Naive thymus-derived CD8-positive, alpha-beta T cell (primary cell): ENCODE measurements at regions not wholly inside any gene's neighbourhood (a gene's known extent, or its start where the extent isn't known, plus 50 kb on each side); places are given as distances from the start of the nearest gene placed in this dataset.

Experiments used
- ATAC-seq, 2 donors: fragments of 150-1000 bp; cut with Tn5 transposase in 1 of 2; sonication (Bioruptor Pico), chemical (Tn5 transposase) in 1 of 2; 1 replicate in 1 of 2; 2 replicates in 1 of 2; pipeline ENCODE4 v1.10.0; 2021; ENCODE audit warnings: mild to moderate bottlenecking in 2 of 2, moderate library complexity in 2 of 2
- POLR2A ChIA-PET: fragments of 350-600 bp; sonication (Branson Sonifier 250); formaldehyde crosslinking; loops from one replicate; lab custom pipeline; 2021; ENCODE audit warnings: antibody characterized with exemption; lab: Charles Lee
- DNase-seq, 10 donors: peaks; one replicate each; pipeline versions ENCODE4 v3.0.0 to v3.0.0-alpha.2; 2020 to 2022
- H3K27ac Mint-ChIP-seq, 10 donors: one replicate each; pipeline ENCODE4 v1.8.0; 2020 to 2022; ENCODE audit warnings: mild to moderate bottlenecking in 10 of 10, mixed read lengths in 10 of 10, moderate library complexity in 4 of 10, inconsistent platforms in 1 of 10
- H3K27me3 Mint-ChIP-seq, 5 donors: one replicate each; pipeline ENCODE4 v1.8.0; 2021 to 2022; ENCODE audit warnings: mixed read lengths in 5 of 5
- H3K36me3 Mint-ChIP-seq, 3 donors: one replicate each; pipeline ENCODE4 v1.8.0; 2020 to 2022; ENCODE audit warnings: mixed read lengths in 3 of 3, mild to moderate bottlenecking in 2 of 3, inconsistent platforms in 1 of 3
- H3K4me1 Mint-ChIP-seq, 4 donors: one replicate each; pipeline ENCODE4 v1.8.0; 2021 to 2022; ENCODE audit warnings: mixed read lengths in 4 of 4
- H3K4me3 Mint-ChIP-seq, 10 donors: one replicate each; pipeline ENCODE4 v1.8.0; 2020 to 2022; ENCODE audit warnings: mild to moderate bottlenecking in 10 of 10, mixed read lengths in 10 of 10, moderate library complexity in 6 of 10, inconsistent platforms in 1 of 10
- H3K9me3 Mint-ChIP-seq, 9 donors: one replicate each; pipeline ENCODE4 v1.8.0; 2020 to 2022; ENCODE audit warnings: mixed read lengths in 9 of 9, mild to moderate bottlenecking in 3 of 9, inconsistent platforms in 1 of 9, moderate library complexity in 1 of 9

DNA sequence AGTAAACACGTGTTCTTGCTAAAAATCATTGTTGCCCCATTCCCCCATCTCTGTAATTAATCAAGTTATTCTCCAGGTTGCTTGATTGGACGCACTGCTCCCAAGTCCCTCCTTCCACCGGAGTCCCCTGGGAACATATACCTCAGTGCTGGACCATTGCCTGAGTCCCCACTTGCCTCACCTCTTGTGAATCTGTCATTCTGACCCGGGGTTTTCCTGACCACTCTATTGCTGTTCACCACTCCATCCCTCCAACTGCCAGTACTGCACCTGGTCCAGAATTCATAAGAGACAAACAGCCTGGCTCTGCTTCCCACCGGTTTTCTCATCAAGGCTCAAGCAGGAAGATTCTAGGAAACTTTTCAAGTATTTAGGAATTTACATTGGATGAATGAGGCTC lies 555.9 kb downstream of the VRK1 start:
- Mint-ChIP-seq H3K9me3 (peaks cover 0 to 4% (median 0%) of the 10 kb centered on the region in 9 donors), H3K27me3 (no peaks in the 10 kb centered on the region), H3K36me3 (no peaks in the 10 kb centered on the region), H3K27ac (no peak overlapping the region), H3K4me3 (no peak overlapping the region), H3K4me1 (peaks cover 0 to 12% (median 5%) of the 10 kb centered on the region in 4 donors)
- DNase-seq: no peak
- POLR2A ChIA-PET: no interaction called here
- ATAC-seq: no peak

DNA sequence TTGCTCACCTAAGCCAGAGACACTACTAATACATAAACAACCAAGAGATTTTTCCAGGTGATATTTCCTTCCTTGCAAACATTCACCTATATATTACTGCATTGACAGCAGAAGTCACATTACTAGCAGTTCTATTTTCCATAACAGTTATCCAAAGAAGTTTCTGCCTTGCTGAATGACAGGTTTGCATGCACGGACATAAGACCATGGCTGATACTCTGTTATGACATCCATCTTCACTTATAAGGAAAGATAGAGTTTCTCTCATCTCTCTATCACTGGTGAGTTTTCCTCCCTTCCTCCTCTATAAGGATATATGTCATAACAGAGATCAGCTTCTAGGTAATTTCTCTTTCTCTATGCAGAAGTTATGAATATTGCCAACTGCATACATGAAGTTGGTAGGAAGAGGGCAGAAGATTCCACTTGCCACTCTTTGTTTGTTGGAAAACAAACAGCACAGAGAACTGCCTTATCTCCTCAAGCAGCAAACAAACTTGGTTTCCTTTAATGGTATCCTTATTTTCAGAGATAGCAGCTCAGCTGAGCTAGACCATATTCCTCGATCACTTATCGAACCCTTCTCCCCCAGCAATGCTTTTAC lies 557.0 kb downstream of the VRK1 start:
- Mint-ChIP-seq H3K4me3 (no peak overlapping the region), H3K4me1 (peaks cover 0 to 15% (median 5%) of the 10 kb centered on the region in 4 donors), H3K36me3 (no peaks in the 10 kb centered on the region), H3K27ac (no peak overlapping the region), H3K27me3 (peaks cover 0 to 2% (median 0%) of the 10 kb centered on the region in 5 donors), H3K9me3 (peaks cover 0 to 4% (median 0%) of the 10 kb centered on the region in 9 donors)
- POLR2A ChIA-PET: no interaction called here
- no peak for ATAC-seq
- DNase-seq: no peak

DNA sequence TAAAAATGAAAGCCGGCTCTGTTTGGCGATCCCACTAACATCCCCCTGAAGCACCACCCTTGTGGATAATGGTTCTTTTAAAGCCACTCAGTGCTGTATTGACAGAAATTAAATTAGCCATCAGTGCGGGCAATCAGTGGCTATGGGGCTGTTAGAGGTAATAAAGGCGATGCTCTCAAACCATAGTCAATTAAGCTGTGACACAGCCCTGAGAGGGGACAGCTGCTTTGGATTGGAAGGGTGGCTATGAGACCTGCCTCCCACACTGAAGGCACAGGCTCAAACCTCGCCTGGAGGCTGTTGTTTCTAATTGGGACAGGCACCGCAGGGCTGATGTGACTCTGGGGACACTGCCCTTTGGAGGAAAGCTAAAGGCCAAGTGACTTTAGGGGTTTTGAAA lies 562.2 kb downstream of the VRK1 start:
- H3K4me3 Mint-ChIP-seq: no peak overlapping the region

DNA sequence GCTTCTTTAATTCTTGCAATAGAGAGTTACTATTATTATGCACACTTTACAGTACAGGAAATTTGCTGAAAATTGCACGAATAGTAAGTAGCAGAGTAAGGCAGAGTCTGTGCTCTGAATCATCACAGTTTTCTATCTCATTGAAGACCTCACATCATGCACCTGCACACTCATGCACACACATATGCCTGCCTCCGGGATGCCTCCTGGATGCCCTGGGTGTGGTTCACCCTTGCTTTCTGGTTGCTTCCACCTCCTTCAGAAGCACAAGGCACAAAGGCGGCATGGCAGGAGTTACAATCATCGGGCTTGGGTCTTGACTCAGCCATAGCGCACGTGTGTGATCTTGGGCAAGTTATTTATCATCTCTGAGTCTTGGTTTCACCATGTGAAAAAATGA lies 564.0 kb downstream of the VRK1 start:
- DNase-seq (no peak), ATAC-seq (no peak)
- POLR2A ChIA-PET: no interaction called here
- H3K27me3 Mint-ChIP-seq: peaks cover 0 to 2% (median 0%) of the 10 kb centered on the region in 5 donors
- H3K27ac Mint-ChIP-seq: no peak overlapping the region
- no peak overlapping the region for H3K4me3 Mint-ChIP-seq
- H3K4me1 Mint-ChIP-seq: peaks cover 0 to 9% (median 0%) of the 10 kb centered on the region in 4 donors
- H3K9me3 Mint-ChIP-seq: no peaks in the 10 kb centered on the region
- H3K36me3 Mint-ChIP-seq: no peaks in the 10 kb centered on the region

More for the DNA sequence above, 562.2 kb downstream of the VRK1 start:
- H3K9me3 Mint-ChIP-seq: peaks cover 0 to 4% (median 0%) of the 10 kb centered on the region in 9 donors
- ATAC-seq (no peak), DNase-seq (no peak)
- POLR2A ChIA-PET: interaction anchor here (1.1 kb wide), 1 partner anchor 20 kb away, joined by 3 read pairs; no protein-coding TSS in a partner anchor
- peaks cover 0 to 2% (median 0%) of the 10 kb centered on the region in 5 donors for H3K27me3 Mint-ChIP-seq
- H3K27ac Mint-ChIP-seq: no peak overlapping the region
- H3K4me1 Mint-ChIP-seq: peaks cover 0 to 15% (median 2%) of the 10 kb centered on the region in 4 donors
- no peaks in the 10 kb centered on the region for H3K36me3 Mint-ChIP-seq

DNA sequence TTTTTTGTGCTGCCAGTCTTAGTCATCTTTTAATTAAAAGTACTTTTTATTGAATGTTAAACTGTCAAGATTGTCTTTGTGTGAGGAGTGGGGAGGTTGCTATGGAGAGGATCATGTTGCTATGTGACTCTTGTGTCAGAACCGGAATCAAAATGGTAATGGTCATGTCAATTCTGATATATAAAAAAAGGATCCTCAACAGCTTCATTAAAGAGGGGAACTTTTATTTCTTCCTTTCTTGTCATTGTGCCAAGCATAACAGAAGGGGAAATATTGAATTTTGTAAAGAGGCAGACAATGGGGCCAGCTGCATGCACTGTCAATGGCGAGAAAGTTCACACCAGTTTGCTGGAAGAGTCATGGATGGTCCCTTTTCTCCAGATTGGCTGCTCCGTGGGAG lies 564.8 kb downstream of the VRK1 start:
- POLR2A ChIA-PET: no interaction called here
- H3K27ac Mint-ChIP-seq: no peak overlapping the region
- no peak overlapping the region for H3K4me3 Mint-ChIP-seq
- H3K36me3 Mint-ChIP-seq: no peaks in the 10 kb centered on the region
- DNase-seq (no peak), ATAC-seq (no peak)
- H3K9me3 Mint-ChIP-seq: no peaks in the 10 kb centered on the region
- H3K4me1 Mint-ChIP-seq: peaks cover 0 to 8% (median 0%) of the 10 kb centered on the region in 4 donors
- peaks cover 0 to 2% (median 0%) of the 10 kb centered on the region in 5 donors for H3K27me3 Mint-ChIP-seq

DNA sequence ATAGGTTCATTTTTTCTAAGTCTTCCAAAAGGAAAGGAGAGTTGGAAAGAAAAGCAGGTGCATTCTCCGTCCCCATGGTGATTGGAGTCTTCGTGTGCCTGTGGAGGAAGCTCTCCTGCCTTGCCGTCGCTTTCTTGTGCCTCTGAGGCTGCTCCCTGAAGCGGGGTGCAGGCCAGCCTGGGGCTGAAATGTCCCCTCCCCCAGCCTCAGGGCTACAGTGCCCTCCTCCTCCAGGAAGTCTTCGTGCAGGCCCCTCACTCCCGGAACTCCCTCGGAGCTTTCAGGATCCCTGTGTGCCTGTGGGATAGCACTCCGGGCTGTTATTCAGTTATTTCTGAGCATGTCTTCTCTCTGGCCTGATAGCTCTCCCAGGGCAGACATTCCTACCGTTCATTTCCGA lies 569.2 kb downstream of the VRK1 start:
- H3K4me3 Mint-ChIP-seq: no peak overlapping the region
- POLR2A ChIA-PET: no interaction called here
- H3K27ac Mint-ChIP-seq: peak overlapping the region in 2 of 10 donors; percentile 16 to 77

DNA sequence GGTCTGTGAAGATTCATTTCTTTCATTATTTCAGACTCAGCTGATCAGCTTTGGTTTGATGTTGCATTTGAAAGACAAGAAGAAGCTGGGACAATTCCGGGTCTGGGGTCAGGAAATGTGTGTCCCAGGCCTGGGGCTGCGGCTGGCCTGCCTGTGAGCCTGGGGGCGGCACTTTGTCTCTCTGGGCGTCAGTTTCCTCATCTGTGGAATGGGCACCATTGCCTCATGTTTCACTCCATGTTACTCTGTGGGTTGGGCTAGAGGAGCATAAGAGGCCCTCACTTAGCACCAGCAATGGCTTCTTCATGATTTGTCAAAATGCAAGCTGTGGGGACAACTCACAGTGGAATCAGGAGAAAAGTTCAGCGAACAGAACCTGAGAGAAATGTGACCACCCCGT lies 570.1 kb downstream of the VRK1 start:
- ATAC-seq: no peak
- Mint-ChIP-seq H3K4me3 (no peak overlapping the region), H3K9me3 (peaks cover 0 to 2% (median 0%) of the 10 kb centered on the region in 9 donors), H3K27me3 (no peaks in the 10 kb centered on the region), H3K36me3 (no peaks in the 10 kb centered on the region), H3K27ac (no peak overlapping the region), H3K4me1 (peaks cover 0 to 4% (median 0%) of the 10 kb centered on the region in 4 donors)
- no peak for DNase-seq
- POLR2A ChIA-PET: interaction anchor here (1.1 kb wide), 1 partner anchor 12 kb away, joined by 4 read pairs; no protein-coding TSS in a partner anchor

More for the DNA sequence above, 569.2 kb downstream of the VRK1 start:
- peaks cover 0 to 2% (median 0%) of the 10 kb centered on the region in 9 donors for H3K9me3 Mint-ChIP-seq
- H3K4me1 Mint-ChIP-seq: peaks cover 0 to 4% (median 0%) of the 10 kb centered on the region in 4 donors
- DNase-seq: no peak
- no peaks in the 10 kb centered on the region for H3K36me3 Mint-ChIP-seq
- no peaks in the 10 kb centered on the region for H3K27me3 Mint-ChIP-seq
- no peak for ATAC-seq

DNA sequence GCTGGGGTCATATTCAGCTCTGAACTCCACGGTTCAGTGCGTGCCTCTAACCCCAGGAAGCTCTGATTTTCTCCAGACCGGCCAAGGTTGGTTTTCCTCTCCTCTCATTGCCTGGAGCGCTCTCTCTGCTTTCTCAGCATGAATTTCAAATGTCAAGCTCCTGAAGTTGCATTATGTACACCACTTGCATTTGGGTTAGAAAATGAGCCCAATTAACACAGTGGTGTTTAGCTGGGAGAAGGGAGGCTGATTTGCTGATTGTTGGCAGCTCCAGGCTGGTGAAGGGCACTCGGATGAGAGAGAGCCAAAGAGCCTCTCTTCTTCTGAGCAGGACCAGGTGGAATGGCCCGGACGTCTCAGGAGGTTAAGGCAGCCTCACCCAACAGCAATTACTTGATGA lies 570.9 kb downstream of the VRK1 start:
- Mint-ChIP-seq H3K36me3 (peaks cover 0 to 2% (median 0%) of the 10 kb centered on the region in 3 donors), H3K4me3 (no peak overlapping the region), H3K9me3 (peaks cover 0 to 2% (median 0%) of the 10 kb centered on the region in 9 donors), H3K27ac (peak overlapping the region in 1 of 10 donors; percentile 8), H3K4me1 (peaks cover 0 to 4% (median 0%) of the 10 kb centered on the region in 4 donors), H3K27me3 (no peaks in the 10 kb centered on the region)
- no peak for ATAC-seq
- POLR2A ChIA-PET: interaction anchor here (1.1 kb wide), 1 partner anchor 11 kb away, joined by 4 read pairs; no protein-coding TSS in a partner anchor
- no peak for DNase-seq

DNA sequence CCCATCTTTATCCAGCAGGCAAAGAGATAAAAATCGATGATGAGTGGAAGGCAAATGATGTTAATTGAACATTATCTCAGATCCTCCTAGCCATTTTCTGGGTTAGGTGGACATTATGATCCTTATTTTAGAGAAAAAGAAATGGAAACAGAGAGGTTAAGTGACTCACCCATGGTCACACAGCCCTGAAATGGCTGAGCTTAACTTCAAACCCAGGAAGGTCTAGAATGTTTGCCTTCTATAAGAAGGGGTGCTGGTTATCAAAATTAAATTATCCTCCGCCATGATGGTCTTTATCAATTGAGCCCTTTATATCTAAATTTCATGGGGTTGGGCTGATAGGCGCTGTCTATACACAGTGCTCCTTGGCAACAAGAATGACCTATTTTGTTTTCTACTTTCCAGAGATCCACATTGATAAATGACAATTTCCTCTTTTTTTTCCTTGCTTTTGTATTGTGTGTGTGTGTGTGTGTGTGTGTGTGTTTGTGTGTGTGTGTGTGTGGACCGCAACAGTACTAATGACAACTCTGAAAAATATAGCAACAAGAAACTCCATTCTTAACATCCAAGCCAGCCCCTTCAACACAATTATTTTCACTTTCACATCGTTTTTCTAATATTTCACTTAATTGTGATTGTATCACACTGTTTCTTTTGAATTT lies 571.9 kb downstream of the VRK1 start:
- Mint-ChIP-seq H3K9me3 (peaks cover 0 to 2% (median 0%) of the 10 kb centered on the region in 9 donors), H3K27ac (no peak overlapping the region), H3K4me1 (peaks cover 0 to 6% (median 4%) of the 10 kb centered on the region in 4 donors), H3K4me3 (no peak overlapping the region), H3K27me3 (peaks cover 0 to 1% (median 0%) of the 10 kb centered on the region in 5 donors), H3K36me3 (peaks cover 0 to 2% (median 0%) of the 10 kb centered on the region in 3 donors)
- POLR2A ChIA-PET: no interaction called here
- no peak for DNase-seq
- ATAC-seq: no peak

DNA sequence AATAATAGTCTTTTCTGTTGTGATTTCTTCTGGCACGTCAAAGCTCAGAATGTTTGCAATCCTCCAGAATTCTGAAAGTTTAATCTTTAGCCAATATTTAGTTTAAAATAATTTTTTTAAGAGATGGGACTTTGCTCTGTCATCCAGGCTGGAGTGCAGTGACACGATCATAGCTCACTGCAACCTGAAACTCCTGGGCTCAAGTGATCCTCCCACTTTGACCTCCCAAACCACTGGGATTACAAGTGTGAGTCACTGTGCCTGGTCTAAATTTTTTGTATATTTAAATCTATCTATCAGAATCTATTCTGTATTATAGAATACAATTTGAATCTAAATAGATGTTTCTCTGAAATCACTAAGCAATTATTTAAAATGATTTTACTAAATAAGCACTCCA lies 572.7 kb downstream of the VRK1 start:
- no peak overlapping the region for H3K27ac Mint-ChIP-seq
- POLR2A ChIA-PET: no interaction called here
- peaks cover 0 to 9% (median 5%) of the 10 kb centered on the region in 4 donors for H3K4me1 Mint-ChIP-seq
- ATAC-seq (no peak), DNase-seq (no peak)
- H3K4me3 Mint-ChIP-seq: no peak overlapping the region
- H3K36me3 Mint-ChIP-seq: peaks cover 0 to 2% (median 0%) of the 10 kb centered on the region in 3 donors
- peaks cover 0 to 2% (median 0%) of the 10 kb centered on the region in 9 donors for H3K9me3 Mint-ChIP-seq
- peaks cover 0 to 1% (median 0%) of the 10 kb centered on the region in 5 donors for H3K27me3 Mint-ChIP-seq

DNA sequence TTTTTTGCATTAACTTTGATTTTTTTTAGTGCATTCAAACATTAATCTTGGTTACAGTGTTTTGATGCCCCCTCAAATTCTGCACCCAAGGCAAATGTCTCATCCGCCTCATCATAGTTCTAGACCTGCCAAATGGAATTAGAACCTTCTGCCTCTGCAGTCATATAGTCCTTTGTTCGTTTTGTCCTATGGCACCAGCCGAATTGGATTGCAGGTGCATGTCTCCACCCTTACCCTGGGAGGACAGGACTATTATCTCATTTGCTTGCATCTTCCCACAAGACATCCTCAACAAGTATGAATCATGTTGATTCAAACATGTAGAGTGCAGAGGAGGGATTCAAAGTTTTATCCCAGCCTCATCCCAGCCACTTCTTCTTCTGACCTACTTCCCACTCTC lies 579.1 kb downstream of the VRK1 start:
- H3K9me3 Mint-ChIP-seq: peaks cover 0 to 3% (median 0%) of the 10 kb centered on the region in 9 donors
- H3K4me1 Mint-ChIP-seq: peaks cover 24 to 56% (median 45%) of the 10 kb centered on the region in 4 donors
- POLR2A ChIA-PET: no interaction called here
- DNase-seq (no peak), ATAC-seq (no peak)
- H3K27me3 Mint-ChIP-seq: peaks cover 0 to 1% (median 0%) of the 10 kb centered on the region in 5 donors
- peaks cover 0 to 5% (median 0%) of the 10 kb centered on the region in 3 donors for H3K36me3 Mint-ChIP-seq
- no peak overlapping the region for H3K4me3 Mint-ChIP-seq
- peak overlapping the region in 2 of 10 donors; percentile 19 to 21 for H3K27ac Mint-ChIP-seq

DNA sequence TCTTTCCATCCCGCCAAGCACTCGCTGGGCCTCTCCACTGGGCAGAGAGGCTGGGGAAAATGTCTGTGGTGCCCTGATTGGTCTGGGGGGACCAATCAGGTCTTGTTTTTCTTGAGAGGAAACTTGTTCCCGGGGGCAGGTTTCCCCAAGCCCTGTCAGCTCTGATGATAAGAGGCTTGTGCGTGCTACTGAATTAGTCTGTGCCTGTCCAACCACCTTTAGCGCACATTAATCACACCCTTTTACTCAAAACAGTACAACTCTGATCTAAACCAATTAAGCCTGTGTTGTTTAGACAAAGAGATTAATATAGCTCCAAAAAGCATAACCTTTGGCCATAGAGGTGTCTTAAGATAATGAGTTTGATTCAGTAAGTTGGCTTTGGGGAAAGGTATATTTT lies 580.4 kb downstream of the VRK1 start:
- peaks cover 0 to 5% (median 0%) of the 10 kb centered on the region in 9 donors for H3K9me3 Mint-ChIP-seq
- peaks cover 0 to 5% (median 0%) of the 10 kb centered on the region in 3 donors for H3K36me3 Mint-ChIP-seq
- peaks cover 30 to 64% (median 49%) of the 10 kb centered on the region in 4 donors for H3K4me1 Mint-ChIP-seq
- peak overlapping the region in 3 of 10 donors; percentile 29 to 91 (median 80) for H3K4me3 Mint-ChIP-seq
- POLR2A ChIA-PET: no interaction called here
- H3K27me3 Mint-ChIP-seq: peaks cover 0 to 1% (median 0%) of the 10 kb centered on the region in 5 donors
- H3K27ac Mint-ChIP-seq: peak overlapping the region in 4 of 10 donors; percentile 3 to 88 (median 55)
- ATAC-seq (no peak), DNase-seq (no peak)
